ENCODE measurements at regions not wholly inside any gene's neighbourhood (a gene's known extent, or its start where the extent isn't known, plus 50 kb on each side); places are given as distances from the start of the nearest gene placed in this dataset.

DNA sequence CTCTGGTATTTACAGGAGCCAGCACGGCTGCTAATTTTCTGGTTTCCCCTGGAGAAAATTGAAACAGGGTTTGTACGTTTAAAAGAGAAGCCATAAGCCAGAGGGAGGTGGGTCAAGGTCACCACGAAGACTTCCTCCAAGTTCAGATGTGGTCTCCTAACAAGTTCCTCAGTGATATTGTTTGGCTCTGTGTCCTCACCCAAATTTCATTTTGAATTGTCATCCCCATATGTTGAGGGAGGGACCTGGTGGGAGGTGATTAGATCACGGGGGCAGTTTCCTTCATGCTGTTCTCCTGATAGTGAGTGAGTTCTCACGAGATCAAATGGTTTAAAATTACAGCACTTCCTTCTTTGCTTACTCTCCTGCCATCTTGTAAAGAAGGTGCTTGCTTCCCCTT, 295.4 kb upstream of the DAB1 start:
- TF ChIP-seq EZH2 (IDR thresholded peaks at IDR 0.05; ENCODE audit: insufficient read depth, poor library complexity, severe bottlenecking) (no peak), EZH2phosphoT487 (IDR thresholded peaks at IDR 0.05; ENCODE audit: insufficient read depth, low read depth) (no peak)
